ENCODE measurements at regions not wholly inside any gene's neighbourhood (a gene's known extent, or its start where the extent isn't known, plus 50 kb on each side); places are given as distances from the start of the nearest gene placed in this dataset.
"Not testable (repeated sequence)": the region's sequence is repeated elsewhere in the genome, so short reads cannot be mapped to it uniquely, and the experiment has no call there.

DNA sequence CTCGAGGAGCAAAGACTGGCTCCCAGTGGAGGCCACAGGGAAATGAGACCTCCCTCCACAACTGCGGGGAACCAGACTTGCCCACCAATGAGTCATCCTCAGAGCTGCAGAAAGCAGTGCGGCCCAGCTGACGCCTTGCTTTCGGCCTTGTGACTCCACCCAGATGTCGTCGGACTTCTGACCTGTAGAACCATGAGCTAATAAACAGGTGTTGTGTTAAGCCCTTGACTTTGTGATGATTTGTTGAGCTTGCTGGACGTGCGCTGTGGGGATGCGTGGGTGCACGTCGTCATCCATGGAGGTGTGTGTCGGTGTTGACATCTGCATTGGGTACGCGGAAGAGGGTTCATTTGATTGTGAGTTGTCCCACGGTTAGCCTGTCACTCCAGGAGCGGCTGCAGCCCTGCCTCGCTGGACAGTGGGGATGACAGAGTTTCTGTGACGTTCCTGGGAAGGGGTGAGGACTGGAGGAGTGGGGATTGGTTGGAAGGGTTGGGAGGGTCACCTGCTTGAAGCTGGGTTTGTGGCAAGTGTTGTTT, 154.1 kb downstream of the SH3BP4 start:
- DNase-seq (ENCODE audit: low read depth): no peak

DNA sequence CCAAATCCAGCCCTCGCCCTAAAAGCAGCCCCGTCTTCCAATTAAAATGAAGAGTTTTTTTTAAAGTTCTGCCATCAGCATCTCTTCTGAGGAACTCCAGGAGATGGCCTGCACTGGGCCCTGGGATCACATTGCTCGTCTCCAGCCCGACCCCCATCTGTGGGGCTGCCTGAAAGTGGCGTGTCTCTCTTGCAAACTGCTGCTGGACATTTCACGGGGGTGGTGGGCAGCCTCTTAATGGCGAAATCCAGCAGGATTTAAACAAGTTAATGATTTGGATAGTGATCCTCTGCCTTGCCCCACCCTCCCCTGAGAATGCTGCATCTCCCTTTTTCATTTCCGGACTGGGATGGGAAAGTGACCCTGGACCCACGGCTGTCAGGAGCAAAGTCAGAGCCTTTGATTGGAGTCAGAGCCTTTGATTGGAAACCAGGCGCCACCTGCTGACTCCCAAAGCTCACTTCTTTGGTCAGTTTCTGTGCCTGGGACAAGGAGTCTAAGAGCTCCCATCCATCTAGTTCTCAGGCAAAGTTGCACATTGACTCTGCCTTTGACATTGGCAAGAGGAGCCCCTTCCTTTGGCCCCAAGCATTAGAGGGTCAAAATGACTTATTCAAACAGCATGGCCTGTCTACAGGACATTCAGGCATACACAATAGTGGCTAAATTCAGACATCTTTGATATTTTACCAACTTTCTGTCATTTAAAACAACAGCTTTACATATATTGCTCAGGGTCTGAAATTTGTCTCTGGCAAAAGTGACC, 155.2 kb downstream of the SH3BP4 start:
- DNase-seq (ENCODE audit: low read depth): peak; percentile 82

DNA sequence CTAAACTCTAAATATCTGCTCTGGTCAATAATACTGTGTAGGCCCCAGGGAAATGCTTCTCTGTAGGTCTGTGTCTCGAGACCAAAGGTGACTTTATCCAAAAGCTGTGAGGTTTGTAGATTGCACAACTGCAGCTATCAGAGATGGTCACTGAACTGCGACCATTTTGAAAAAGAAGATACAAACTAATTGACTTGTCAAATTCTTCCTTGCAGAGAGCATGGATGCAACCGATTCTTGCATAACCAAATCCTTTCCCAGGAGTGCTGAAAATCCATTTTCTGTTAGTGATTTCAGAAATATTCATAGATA, 155.8 kb downstream of the SH3BP4 start:
- DNase-seq (ENCODE audit: low read depth): no peak

DNA sequence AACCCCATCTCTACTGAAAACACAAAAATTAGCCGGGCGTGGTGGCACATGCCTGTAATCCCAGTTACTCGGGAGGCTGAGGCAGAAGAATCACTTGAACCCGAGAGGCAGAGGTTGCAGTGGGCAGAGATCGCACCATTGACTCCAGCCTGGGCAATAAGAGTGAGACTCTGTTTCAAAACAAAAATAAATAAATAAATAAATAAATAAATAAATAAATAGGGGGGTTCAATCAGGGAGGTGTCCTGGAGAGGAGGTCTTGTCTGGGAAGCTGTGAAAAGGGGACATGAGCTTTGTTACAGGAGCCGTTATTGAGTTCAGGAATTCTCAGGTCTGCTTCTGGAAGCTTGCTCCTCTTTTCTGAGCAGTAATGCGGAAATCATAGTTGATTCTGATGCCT, 157.7 kb downstream of the SH3BP4 start:
- not testable (repeated sequence) for DNase-seq (ENCODE audit: low read depth)

DNA sequence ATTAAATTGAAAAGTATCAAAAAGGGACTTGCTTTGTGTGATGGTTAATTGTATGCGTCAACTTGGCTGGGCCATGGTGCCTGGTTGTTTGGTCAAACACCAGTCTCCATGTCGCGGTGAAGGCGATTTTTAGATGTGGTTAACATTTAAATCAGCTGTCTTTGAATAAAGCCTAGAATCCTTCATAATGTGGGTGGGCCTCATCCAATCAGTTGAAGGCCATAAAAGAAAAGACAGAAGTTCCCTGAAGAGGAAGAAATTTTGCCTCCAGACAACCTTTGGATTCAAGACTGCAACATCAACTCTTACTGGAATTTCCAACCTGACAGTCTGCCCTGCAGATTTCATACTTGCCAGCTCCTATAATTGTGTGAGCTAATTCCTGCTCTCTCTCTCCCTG, 160.5 kb downstream of the SH3BP4 start:
- no peak for DNase-seq (ENCODE audit: low read depth)

DNA sequence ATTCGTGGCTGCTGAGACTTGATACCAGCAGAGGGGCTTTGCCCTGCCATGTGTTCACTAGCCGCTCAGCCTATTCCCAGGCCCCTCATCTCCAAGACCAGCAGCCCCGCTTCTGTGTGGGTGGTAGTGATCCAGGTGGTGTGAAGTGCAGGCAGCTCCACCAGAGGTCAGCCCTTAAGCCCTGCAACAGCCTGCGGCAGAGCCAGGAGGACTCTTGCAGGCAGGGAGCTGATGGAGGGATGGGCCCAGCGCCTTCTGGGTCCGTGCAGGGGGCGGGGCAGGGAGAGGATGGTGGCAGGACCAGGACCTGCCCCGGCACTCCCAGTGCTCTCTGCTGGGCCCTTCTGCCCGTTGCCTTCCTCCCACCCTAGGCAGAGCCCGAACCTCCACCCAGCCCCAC, 162.0 kb downstream of the SH3BP4 start:
- no peak for DNase-seq (ENCODE audit: low read depth)

DNA sequence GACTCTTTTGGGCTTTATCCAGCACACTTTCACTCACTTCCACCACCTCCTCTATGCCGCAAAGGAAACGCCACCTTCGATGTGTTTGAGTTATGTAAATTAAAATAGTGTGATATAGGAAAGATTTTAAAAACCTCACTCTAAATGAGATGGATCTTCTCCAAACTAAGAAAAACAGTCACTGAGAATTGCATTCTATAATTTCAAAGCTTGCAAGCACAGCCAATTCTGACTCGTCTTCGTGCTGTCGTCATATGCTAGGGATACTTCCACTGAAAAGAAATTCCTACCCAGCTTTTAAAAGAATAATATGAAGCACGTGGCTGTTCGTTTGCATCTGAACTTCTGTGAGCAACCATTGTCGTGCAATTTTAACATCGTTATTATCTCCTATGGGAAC, 162.5 kb downstream of the SH3BP4 start:
- no peak for DNase-seq (ENCODE audit: low read depth)

DNA sequence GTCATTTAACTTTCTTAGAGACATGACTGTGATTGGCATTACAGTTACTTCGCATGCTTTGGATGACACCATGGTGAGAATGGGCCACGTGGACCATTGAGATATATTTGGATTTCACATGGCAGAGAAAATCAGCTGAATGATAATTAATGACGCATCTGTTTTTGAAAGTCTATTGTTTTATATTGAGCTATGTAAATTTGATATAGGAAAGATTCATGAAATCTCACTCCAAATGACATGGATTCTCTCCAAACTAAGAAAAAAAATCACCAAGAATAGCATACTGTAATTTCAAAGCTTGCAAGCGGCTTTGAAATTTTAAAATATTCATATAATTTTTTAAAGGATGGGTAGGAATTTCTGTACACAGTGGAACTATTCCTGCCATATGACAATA, 163.7 kb downstream of the SH3BP4 start:
- no peak for DNase-seq (ENCODE audit: low read depth)

DNA sequence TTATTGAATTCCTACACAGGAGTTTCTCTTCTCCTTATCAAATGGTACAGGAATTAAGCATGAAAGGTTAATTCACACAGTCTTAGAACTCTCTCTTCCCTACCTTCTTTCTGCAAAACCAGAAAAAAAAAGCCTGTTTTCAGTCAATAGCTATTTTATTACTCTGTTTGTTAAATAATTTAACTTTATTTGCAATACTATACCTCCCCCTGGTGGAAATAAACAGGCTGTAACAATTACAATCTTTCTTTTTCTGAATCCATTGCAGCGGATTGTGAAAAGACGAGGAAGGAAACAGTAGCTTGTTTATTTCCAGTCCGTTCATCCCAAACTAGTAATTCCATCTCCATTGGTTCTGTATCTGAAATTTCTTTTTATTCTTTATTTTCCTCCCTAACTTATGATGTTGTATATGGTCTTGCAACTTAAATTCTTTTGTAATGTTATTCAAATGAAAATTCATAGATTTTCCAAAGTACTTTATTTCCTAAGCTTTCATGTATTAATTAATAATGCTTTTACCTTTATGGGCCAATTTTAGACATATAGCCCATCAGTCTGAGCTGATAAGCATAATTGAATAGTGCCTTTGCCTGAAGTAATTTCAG, 165.2 kb downstream of the SH3BP4 start:
- DNase-seq (ENCODE audit: low read depth): peak; percentile 78

DNA sequence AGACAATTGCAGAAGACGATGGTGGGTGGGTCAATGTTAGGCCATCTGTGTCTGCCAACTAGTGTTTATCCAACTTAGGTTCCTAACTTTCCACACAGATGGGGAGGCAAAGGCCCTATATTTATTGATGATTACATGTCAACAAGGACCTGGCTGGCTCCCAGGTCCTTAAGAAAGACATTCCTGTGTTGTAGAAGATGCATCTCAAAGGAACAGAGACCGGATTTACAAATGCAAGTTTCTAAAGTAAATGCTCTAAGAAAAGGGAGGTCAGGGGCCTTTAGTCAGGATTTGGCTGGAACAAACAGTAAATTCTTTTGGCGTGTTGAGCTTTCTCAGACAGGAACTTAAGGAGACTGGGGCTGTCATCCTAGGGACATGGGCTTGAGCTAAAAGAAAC, 175.0 kb downstream of the SH3BP4 start:
- DNase-seq (ENCODE audit: low read depth): no peak

DNA sequence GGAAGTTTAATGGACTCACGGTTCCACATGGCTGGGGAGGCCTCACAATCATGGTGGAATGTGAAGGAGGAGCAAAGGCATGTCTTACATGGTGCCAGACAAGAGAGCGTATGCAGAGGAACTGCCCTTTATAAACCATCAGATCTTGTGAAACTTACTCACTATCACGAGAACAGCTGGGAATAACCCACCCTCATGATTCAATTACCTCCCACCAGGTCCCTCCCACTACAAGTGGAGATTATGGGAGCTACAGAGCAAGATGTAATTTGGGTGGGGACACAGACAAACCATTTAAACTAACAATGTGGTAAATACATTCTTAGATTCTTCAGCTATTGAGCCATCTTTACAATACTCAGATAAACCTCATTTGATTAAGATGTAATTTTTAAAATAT, 176.1 kb downstream of the SH3BP4 start:
- DNase-seq (ENCODE audit: low read depth): no peak

DNA sequence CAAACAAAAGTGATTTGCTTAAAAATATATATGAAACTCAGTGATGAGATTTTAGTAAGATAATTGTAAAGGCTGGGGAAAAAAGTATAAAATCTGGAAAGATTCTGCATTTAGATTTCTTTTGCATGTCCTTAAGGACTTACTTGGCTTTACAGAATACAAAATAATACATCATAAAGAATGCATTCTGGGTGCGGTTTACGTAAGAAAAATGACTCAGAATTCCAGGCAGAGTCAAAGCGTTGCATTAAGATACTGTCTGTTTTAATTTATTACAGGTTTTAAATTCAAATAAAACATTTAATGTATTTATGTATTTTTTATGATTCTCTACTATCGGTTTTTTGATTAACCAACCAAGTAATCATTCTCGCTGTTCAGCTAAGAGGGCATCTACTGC, 178.0 kb downstream of the SH3BP4 start:
- peak; percentile 25 for DNase-seq (ENCODE audit: low read depth)

DNA sequence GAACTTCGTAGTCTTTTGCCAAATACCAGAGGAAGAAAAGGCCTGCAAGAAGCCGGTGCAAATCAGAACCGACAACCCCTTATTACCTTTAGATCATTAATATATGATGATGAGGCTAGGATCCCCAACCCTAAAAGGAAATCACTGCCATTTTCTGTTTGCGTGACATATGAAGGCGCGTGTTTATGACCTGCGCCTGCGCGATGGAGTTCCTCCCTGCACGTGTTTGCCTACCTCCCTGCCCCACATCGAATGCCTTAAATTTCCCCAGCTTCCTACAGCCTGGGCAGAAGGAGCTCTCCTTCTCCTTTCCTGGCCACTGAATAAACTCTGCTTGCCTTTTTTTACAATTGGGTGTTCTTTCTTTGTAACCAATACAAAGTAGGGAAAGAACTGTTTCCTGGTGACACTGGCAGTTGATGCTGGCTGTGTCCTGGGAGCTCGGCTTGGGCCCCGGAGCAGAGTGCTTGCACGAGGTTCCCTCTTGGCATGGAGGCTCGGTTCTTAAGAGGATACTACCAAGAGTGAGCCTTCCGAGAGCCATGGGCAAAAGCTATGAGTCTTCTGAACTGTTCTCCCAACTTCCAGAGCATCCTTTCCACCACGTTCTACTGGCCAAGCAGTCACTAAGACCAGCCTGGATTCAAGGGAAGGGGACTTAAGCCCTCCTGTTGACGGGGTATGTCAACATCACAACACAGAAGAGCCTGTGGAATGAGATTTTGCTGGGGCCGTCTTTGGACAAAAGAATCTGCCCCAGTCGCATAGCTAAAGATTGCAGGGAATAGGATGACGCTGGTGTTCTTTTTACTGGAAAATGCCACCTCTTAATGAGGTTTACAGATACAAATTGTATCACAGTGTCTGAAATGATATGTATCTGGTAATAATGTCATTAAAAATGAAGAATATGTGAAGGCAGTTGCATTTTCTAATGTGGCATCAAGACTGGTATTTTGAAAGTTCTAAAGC, 179.8 kb downstream of the SH3BP4 start:
- no peak for DNase-seq (ENCODE audit: low read depth)

DNA sequence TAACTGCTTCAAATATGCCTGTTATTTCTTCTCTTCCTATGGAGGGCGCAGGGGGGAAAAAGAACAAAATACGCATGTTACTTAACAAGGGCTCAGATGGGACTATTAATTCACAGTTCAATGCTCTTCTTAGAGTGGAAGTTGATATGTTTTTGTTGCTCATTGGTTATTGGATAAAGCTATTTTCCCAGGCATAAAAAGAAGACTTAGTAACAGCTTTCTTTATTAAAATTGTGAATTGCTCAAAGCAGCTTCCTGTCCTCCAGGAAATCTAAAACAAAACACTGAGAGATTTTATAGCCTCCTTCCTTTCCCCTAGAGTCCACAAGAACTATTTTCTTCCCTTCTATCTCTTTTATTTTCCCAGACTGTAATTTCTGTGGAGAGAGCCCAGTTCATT, 180.8 kb downstream of the SH3BP4 start:
- DNase-seq (ENCODE audit: low read depth): no peak

DNA sequence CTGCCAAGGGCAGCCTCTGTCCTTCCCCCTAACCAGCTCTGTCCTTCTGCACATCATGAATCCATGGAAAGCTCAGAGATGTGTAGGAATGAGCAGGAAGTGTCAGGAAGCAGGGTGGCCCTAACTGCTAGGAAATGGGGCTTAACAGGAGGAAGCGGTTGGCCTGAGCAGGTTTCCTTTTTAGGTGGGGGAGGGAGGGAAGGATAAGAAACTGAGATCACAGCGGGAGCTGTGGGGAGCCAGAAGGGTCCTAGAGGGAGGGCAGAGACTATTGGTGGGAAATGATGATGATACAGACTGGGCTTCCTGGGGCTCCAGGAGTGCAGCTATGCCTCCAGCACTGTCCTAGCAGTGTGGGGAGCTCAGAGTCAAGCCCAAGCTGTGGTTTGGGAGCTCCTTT, 182.0 kb downstream of the SH3BP4 start:
- DNase-seq (ENCODE audit: low read depth): no peak

DNA sequence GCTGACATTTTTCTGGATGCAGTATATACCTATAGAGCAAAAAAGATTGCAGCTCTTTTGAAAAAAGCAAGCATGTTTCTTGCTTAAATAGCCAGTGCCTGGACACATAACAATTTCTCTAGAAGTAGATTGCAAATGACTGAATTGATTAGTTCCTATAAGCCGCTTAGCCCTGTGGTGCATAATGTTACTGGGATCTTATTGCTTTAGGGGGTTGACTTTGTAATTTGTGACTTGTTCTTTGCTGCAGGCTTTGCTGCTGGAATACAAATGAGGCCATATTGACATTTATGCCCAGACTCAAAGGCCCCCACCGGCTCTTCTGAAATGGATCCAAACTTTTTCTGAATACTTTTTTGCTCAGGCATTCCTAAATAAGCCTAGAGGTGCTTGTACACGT, 182.6 kb downstream of the SH3BP4 start:
- no peak for DNase-seq (ENCODE audit: low read depth)

DNA sequence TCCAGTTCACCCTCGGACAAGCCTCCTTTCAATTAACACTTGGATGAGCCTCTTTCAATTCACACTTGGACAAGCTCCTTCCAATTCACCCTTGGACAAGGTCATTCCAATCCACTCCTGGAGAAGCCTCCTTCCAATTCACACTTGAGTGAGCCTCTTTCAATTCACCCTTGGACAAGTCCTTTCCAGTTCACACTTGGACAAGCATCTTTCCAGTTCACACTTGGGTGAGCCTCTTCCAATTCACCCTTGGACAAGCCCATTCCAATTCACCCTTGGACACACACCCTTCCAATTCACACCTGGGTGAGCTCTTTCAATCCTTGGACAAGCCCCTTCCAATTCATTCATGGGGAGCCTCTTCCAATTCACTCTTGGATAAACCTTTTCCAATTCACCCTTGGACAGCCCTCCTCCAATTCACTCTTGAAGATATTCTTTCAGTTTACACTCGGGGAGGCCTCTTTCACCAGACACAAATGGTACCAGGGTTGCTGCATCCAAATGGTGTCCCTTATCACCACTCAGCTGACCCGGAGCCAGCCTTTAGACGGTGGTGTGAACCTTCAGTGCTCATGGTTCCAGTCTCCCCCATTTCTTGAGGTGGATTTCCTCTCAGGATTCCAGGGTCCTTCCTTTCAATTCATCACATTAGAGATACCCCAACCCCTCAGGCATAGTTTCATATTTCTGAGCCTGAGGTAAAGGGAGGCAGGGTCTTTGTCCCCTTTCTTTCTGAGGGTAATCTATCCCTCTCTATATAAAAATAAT, 183.6 kb downstream of the SH3BP4 start:
- no peak for DNase-seq (ENCODE audit: low read depth)

DNA sequence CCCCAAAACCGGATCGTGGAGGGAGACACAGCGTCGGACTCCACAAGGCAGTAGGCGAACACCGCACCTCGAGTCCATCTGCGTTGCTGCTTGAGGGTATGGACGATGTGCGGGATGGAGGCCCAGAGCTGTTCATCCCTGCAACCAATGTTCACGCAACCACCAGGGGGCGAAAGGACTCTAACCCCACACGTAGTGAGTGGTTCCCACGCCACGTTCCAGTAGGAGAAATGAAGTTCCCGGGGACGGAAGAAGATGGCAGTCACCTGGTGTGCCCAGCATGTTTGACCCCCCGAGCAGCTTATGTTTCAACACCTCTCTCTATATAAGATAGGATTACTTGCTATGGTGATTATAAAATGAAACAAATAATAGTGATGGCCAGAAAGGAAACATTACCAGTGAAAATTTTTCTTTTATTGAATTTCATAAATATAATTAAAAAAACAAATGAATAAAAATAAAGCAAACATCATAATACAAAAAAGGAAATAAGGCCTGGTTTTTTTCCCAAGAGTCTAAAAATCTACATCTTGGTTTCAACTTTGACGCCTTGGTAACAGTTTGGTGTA, 184.3 kb downstream of the SH3BP4 start:
- peak; percentile 90 for DNase-seq (ENCODE audit: low read depth)

DNA sequence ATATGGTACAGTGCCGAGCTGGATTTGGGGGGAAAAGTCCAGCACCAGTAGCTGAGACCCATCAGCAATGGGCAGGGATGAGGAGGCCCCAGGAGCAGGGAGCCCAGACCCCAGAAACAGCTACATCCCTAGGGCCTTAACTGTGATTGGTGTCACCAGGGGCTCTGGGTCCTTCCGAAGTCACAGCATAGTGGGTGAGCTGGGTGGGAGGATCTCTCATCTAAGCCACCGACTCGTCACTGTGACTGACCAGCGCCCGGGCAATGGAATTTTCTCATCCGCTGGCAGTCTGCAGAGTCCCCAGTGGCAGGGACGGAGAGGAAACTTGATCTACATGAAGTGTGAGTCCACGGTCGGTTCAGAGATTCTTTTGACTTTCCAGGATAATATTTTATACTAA, 186.5 kb downstream of the SH3BP4 start:
- DNase-seq (ENCODE audit: low read depth): no peak

DNA sequence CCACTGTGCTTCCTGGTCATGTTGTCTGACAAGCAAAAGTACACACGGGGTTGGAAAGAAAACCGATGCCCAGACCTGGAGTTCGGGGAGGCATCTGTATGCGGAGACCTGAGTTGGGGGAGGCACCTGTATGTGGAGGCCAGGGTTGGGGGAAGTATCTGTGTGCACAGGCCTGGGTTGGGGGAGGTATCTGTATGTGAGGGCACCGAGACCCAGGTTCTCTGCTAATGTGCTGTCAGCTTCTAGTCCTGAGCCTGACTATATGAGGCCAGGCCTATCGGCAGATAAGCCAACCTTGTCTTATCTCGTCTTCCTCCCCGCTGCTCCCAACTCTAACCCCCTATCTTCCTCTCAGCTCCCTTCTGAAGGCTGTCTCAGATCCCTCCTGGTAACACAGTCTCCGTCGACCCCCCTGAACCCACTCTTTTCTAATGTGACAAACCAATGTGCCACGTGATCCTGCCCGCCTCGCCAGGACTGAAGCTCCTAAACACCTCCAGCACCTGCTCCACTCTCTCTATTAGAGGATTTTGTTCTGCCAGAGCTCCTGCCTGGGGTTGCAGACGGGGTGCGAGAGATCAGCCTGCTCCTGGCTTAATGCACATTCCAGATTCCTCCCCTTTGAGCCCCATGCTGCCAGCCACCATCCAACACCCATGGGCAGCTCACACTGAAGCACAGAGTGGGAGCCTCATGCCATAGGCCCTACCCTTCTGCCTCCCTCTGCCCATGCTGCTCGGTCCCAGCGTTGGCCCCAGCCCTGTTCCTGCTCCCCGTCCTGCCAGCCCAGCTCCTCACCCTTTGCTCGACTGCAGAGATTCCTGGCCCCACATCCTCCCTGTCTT, 188.4 kb downstream of the SH3BP4 start:
- no peak for DNase-seq (ENCODE audit: low read depth)

DNA sequence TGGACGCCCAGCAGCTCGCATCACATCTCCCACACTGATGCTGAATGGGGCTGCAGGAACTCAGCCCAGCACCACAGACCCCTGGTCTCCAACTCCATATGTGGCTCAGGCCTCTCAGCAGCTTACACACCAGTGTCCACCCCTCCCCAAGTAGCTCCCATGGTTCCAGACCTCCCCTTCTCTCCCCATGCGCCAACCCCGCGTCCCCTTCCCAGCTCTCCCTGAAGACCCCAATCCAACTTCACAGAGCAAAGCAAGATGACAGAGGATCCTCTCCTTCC, 188.9 kb downstream of the SH3BP4 start:
- DNase-seq (ENCODE audit: low read depth): no peak
